Suppressor macrophage treated with lipopolysaccharide for 4 hours (primary cell): ENCODE measurements at regions not wholly inside any gene's neighbourhood (a gene's known extent, or its start where the extent isn't known, plus 50 kb on each side); places are given as distances from the start of the nearest gene placed in this dataset.

Experiments used
- DNase-seq: peaks from one replicate; pipeline ENCODE4 v3.0.0-alpha.2; 2020

GRCh38 chr10:30115626-30115940 is 56.2 kb upstream of the JCAD start:
- no peak for DNase-seq

- no peak for DNase-seq
Observed at GRCh38 chr10:30114881-30115625, 55.7 kb upstream of the JCAD start.

DNA sequence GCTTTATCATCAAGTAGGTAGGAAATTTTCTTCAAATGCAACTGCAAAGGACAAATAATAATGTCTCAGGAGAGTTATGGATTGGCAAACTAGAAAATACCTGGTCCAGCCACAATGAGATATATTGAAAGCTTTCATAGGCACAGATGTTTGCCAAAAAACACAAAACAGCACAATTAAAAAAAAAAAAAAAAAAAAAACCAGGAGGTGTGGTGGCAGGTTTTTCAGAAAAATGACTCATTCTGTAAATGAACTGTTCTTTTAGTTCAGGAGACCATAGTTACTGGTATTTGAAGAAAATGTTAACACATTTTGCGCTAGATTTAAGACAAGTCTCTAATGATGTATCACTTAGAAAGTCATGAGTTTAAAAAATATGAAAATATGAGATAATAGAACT is 55.0 kb upstream of the JCAD start:
- DNase-seq: no peak

- no peak for DNase-seq
Observed at GRCh38 chr10:30111340-30112022, 52.1 kb upstream of the JCAD start.
